Mesothelial cell of epicardium (in vitro differentiated cells): ENCODE measurements at regions not wholly inside any gene's neighbourhood (a gene's known extent, or its start where the extent isn't known, plus 50 kb on each side); places are given as distances from the start of the nearest gene placed in this dataset.

ENCODE experiments used
- DNase-seq, 2 experiments: peaks; one replicate each; pipeline ENCODE4 v3.0.0; 2021; ENCODE audit warnings: low spot score in 2 of 2; ENCODE audit not compliant: unreplicated experiment in 2 of 2
- H3K27ac Mint-ChIP-seq: 2 replicates; pipeline ENCODE4 v1.8.0; 2021; ENCODE audit warnings: mixed read lengths
- H3K27me3 Mint-ChIP-seq: 2 replicates; pipeline ENCODE4 v1.8.0; 2021; ENCODE audit warnings: low read depth, mixed read lengths
- H3K36me3 Mint-ChIP-seq: 2 replicates; pipeline ENCODE4 v1.8.0; 2021; ENCODE audit warnings: mixed read lengths
- H3K4me1 Mint-ChIP-seq: 2 replicates; pipeline ENCODE4 v1.8.0; 2021; ENCODE audit warnings: mixed read lengths
- H3K4me3 Mint-ChIP-seq: 2 replicates; pipeline ENCODE4 v1.8.0; 2021; ENCODE audit warnings: mild to moderate bottlenecking, moderate library complexity, mixed read lengths
- H3K9me3 Mint-ChIP-seq: 2 replicates; pipeline ENCODE4 v1.8.0; 2021; ENCODE audit warnings: mixed read lengths
- TF ChIP-seq, protein P1 (sequence below): fragments of 200-600 bp; sonication (generic); IDR thresholded peaks from one replicate; pipeline ENCODE4 v1.5.0; 2021; ENCODE audit warnings: antibody characterized with exemption; ENCODE audit not compliant: unreplicated experiment

DNA sequence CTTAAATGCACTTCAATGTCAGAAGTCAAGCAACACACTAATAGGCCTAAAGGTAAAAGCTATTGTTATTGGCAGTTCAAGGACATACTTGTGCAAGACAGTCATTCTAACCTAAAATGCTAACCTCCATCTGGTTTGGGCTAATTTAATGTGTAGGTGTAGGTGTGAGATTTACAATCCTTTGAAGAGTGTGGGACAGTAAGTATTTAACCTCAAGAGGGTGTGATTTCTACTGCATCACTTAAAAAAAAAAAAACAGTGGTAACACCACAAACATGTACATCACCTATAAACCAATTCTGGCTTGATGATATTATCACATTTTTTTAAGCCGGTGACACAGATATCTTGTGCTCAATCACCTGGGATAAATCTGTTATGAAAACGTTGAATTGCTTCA, 127.5 kb upstream of the MEF2C start:
- Mint-ChIP-seq H3K4me1 (peaks cover 4% of the 10 kb centered on the region), H3K27me3 (no peaks in the 10 kb centered on the region), H3K27ac (no peak overlapping the region), H3K9me3 (no peaks in the 10 kb centered on the region), H3K36me3 (no peaks in the 10 kb centered on the region), H3K4me3 (no peak overlapping the region)
- no peak for DNase-seq
- TF ChIP-seq, protein P1, sequence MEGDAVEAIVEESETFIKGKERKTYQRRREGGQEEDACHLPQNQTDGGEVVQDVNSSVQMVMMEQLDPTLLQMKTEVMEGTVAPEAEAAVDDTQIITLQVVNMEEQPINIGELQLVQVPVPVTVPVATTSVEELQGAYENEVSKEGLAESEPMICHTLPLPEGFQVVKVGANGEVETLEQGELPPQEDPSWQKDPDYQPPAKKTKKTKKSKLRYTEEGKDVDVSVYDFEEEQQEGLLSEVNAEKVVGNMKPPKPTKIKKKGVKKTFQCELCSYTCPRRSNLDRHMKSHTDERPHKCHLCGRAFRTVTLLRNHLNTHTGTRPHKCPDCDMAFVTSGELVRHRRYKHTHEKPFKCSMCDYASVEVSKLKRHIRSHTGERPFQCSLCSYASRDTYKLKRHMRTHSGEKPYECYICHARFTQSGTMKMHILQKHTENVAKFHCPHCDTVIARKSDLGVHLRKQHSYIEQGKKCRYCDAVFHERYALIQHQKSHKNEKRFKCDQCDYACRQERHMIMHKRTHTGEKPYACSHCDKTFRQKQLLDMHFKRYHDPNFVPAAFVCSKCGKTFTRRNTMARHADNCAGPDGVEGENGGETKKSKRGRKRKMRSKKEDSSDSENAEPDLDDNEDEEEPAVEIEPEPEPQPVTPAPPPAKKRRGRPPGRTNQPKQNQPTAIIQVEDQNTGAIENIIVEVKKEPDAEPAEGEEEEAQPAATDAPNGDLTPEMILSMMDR: no peak

DNA sequence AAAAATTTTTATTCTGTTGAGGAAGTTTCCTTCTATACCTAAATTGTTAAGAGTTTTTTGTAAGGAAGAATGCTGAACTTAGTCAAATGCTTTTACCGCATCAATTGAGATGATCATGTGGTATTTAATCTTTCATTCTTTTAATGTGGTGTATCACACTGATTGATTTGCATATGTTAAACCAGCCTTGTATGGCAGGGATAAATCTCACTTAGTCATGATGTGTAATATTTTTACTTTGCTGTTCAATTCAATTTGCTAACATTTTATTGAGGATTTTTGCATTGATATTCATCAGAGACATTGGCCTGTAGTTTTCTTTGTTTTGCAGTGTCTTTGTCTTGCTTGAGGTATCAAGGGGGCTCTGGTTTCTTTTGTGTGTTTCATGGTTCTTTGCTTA, 125.3 kb upstream of the MEF2C start:
- H3K4me3 Mint-ChIP-seq: no peak overlapping the region
- TF ChIP-seq, protein P1: no peak
- H3K36me3 Mint-ChIP-seq: no peaks in the 10 kb centered on the region
- H3K4me1 Mint-ChIP-seq: peaks cover 4% of the 10 kb centered on the region
- H3K9me3 Mint-ChIP-seq: peaks cover 4% of the 10 kb centered on the region
- no peak for DNase-seq
- no peak overlapping the region for H3K27ac Mint-ChIP-seq
- H3K27me3 Mint-ChIP-seq: no peaks in the 10 kb centered on the region

GRCh38 chr5:89005990-89006389, 123.0 kb upstream of the MEF2C start:
- H3K4me1 Mint-ChIP-seq: no peaks in the 10 kb centered on the region
- no peaks in the 10 kb centered on the region for H3K36me3 Mint-ChIP-seq
- peaks cover 8% of the 10 kb centered on the region for H3K9me3 Mint-ChIP-seq
- no peaks in the 10 kb centered on the region for H3K27me3 Mint-ChIP-seq
- no peak overlapping the region for H3K27ac Mint-ChIP-seq
- no peak overlapping the region for H3K4me3 Mint-ChIP-seq
- DNase-seq: no peak
- TF ChIP-seq, protein P1: no peak

DNA sequence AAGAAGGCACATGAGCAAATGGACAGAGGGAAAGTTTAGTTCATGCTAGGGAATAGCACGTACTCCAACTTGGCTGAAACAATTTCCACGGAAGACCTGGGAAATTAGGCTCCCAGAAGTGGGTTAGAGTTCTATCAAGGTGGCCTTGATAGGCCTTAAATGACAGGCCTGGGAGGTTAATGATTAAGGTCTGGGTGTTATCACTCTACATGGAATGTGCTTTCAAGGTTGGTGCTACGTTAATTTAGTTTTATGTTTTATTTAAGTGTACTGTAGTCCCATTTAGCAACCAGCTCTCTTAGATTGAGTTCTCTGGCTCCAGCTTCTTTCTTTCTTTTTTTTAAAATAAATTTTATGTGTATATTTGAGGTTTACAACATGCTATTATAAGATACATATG, 121.4 kb upstream of the MEF2C start:
- no peaks in the 10 kb centered on the region for H3K4me1 Mint-ChIP-seq
- H3K9me3 Mint-ChIP-seq: peaks cover 8% of the 10 kb centered on the region
- no peak overlapping the region for H3K27ac Mint-ChIP-seq
- H3K36me3 Mint-ChIP-seq: no peaks in the 10 kb centered on the region
- H3K4me3 Mint-ChIP-seq: no peak overlapping the region
- TF ChIP-seq, protein P1: no peak
- H3K27me3 Mint-ChIP-seq: no peaks in the 10 kb centered on the region
- DNase-seq: no peak

DNA sequence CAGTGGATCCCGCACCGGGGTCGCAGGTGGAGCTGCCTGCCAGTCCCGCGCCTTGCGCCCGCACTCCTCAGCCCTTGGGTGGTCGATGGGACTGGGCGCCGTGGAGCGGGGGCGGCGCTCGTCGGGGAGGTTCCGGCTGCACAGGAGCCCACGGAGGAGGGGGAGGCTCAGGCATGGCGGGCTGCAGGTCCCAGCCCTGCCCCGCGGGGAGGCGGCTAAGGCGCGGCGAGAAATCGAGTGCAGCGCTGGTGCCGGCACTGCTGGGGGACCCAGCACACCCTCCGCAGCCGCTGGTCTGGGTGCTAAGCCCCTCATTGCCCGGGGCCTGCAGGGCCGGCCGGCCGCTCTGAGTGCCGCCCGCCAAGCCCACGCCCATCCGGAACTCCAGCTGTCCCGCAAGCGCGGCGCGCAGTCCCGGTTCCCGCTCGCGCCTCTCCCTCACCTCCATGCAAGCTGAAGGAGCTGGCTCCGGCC, 120.6 kb upstream of the MEF2C start:
- H3K27me3 Mint-ChIP-seq: no peaks in the 10 kb centered on the region
- TF ChIP-seq, protein P1: no peak
- H3K36me3 Mint-ChIP-seq: no peaks in the 10 kb centered on the region
- no peak overlapping the region for H3K4me3 Mint-ChIP-seq
- DNase-seq: no peak
- no peaks in the 10 kb centered on the region for H3K4me1 Mint-ChIP-seq
- no peak overlapping the region for H3K27ac Mint-ChIP-seq
- peaks cover 8% of the 10 kb centered on the region for H3K9me3 Mint-ChIP-seq

GRCh38 chr5:88999853-89000252, 116.9 kb upstream of the MEF2C start:
- no peak for DNase-seq
- H3K27ac Mint-ChIP-seq: no peak overlapping the region
- peaks cover 4% of the 10 kb centered on the region for H3K9me3 Mint-ChIP-seq
- TF ChIP-seq, protein P1: no peak
- peaks cover 4% of the 10 kb centered on the region for H3K4me1 Mint-ChIP-seq
- no peak overlapping the region for H3K4me3 Mint-ChIP-seq
- H3K27me3 Mint-ChIP-seq: no peaks in the 10 kb centered on the region
- H3K36me3 Mint-ChIP-seq: no peaks in the 10 kb centered on the region
